ENCODE measurements at regions not wholly inside any gene's neighbourhood (a gene's known extent, or its start where the extent isn't known, plus 50 kb on each side); places are given as distances from the start of the nearest gene placed in this dataset.

- H3K27ac ChIP-seq = no peak overlapping the region
- H3K4me1 ChIP-seq (replicated peaks) = no peaks in the 10 kb centered on the region
- no peak for DNase-seq (ENCODE audit: low spot score)
- intact Hi-C loops (cut with DNase I) = no loop called here
- no peaks in the 10 kb centered on the region for H3K27me3 ChIP-seq (replicated peaks; ENCODE audit: insufficient read depth)
- no peaks in the 10 kb centered on the region for H3K36me3 ChIP-seq
- H3K9me3 ChIP-seq = no peaks in the 10 kb centered on the region
- WGBS = 76% methylated on average over 6 of the region's 6 CpGs
- no peak overlapping the region for H3K4me3 ChIP-seq
- TF ChIP-seq POLR2AphosphoS5 (IDR thresholded peaks at IDR 0.05) (no peak), POLR2A (IDR thresholded peaks at IDR 0.05) (no peak), CTCF (IDR thresholded peaks at IDR 0.05) (no peak)
Measured at GRCh38 chr5:58201922-58202648, 257.8 kb downstream of the PLK2 start.

- intact Hi-C loops (cut with DNase I) = no loop called here
- Histone ChIP-seq H3K27ac (no peak overlapping the region), H3K27me3 (replicated peaks; ENCODE audit: insufficient read depth) (no peaks in the 10 kb centered on the region), H3K9me3 (no peaks in the 10 kb centered on the region), H3K4me1 (replicated peaks) (no peaks in the 10 kb centered on the region), H3K36me3 (no peaks in the 10 kb centered on the region), H3K4me3 (no peak overlapping the region)
- no peak for DNase-seq (ENCODE audit: low spot score)
- TF ChIP-seq CTCF (IDR thresholded peaks at IDR 0.05) (no peak), POLR2A (IDR thresholded peaks at IDR 0.05) (no peak), POLR2AphosphoS5 (IDR thresholded peaks at IDR 0.05) (no peak)
- 97% methylated on average over 1 of the region's 1 CpG for WGBS
Measured at GRCh38 chr5:58200451-58200850, 259.4 kb downstream of the PLK2 start.

GRCh38 chr5:58199087-58199486 is 260.8 kb downstream of the PLK2 start:
- WGBS = 95% methylated on average over 2 of the region's 2 CpGs

GRCh38 chr5:58198330-58198729 is 261.6 kb downstream of the PLK2 start:
- no peak overlapping the region for H3K4me3 ChIP-seq
- no peak for DNase-seq (ENCODE audit: low spot score)
- no peak overlapping the region for H3K27ac ChIP-seq
- 90% methylated on average over 2 of the region's 2 CpGs for WGBS
- no peaks in the 10 kb centered on the region for H3K36me3 ChIP-seq
- intact Hi-C loops (cut with DNase I) = no loop called here
- no peaks in the 10 kb centered on the region for H3K27me3 ChIP-seq (replicated peaks; ENCODE audit: insufficient read depth)
- no peaks in the 10 kb centered on the region for H3K9me3 ChIP-seq
- no peaks in the 10 kb centered on the region for H3K4me1 ChIP-seq (replicated peaks)
- TF ChIP-seq CTCF (IDR thresholded peaks at IDR 0.05) (no peak), POLR2AphosphoS5 (IDR thresholded peaks at IDR 0.05) (no peak), POLR2A (IDR thresholded peaks at IDR 0.05) (no peak)

More at GRCh38 chr5:58199087-58199486, 260.8 kb downstream of the PLK2 start:
- no peak for TF ChIP-seq CTCF (IDR thresholded peaks at IDR 0.05)
- TF ChIP-seq POLR2AphosphoS5 (IDR thresholded peaks at IDR 0.05) = no peak
- TF ChIP-seq POLR2A (IDR thresholded peaks at IDR 0.05) = no peak
- intact Hi-C loops (cut with DNase I) = no loop called here
- H3K27me3 ChIP-seq (replicated peaks; ENCODE audit: insufficient read depth) = no peaks in the 10 kb centered on the region
- no peaks in the 10 kb centered on the region for H3K36me3 ChIP-seq
- H3K9me3 ChIP-seq = no peaks in the 10 kb centered on the region
- no peak overlapping the region for H3K27ac ChIP-seq
- H3K4me1 ChIP-seq (replicated peaks) = no peaks in the 10 kb centered on the region
- DNase-seq (ENCODE audit: low spot score) = no peak
- H3K4me3 ChIP-seq = no peak overlapping the region

GRCh38 chr5:58197875-58198274 is 262.0 kb downstream of the PLK2 start:
- H3K27ac ChIP-seq = no peak overlapping the region
- H3K9me3 ChIP-seq = no peaks in the 10 kb centered on the region
- H3K27me3 ChIP-seq (replicated peaks; ENCODE audit: insufficient read depth) = no peaks in the 10 kb centered on the region
- no peaks in the 10 kb centered on the region for H3K36me3 ChIP-seq
- intact Hi-C loops (cut with DNase I) = no loop called here
- no peak for DNase-seq (ENCODE audit: low spot score)
- no peak overlapping the region for H3K4me3 ChIP-seq
- no peak for TF ChIP-seq POLR2AphosphoS5 (IDR thresholded peaks at IDR 0.05)
- TF ChIP-seq CTCF (IDR thresholded peaks at IDR 0.05) = no peak
- TF ChIP-seq POLR2A (IDR thresholded peaks at IDR 0.05) = no peak
- no peaks in the 10 kb centered on the region for H3K4me1 ChIP-seq (replicated peaks)
